NCI-H226 (cell line): ENCODE measurements at regions not wholly inside any gene's neighbourhood (a gene's known extent, or its start where the extent isn't known, plus 50 kb on each side); places are given as distances from the start of the nearest gene placed in this dataset.

Source experiments
- DNase-seq: peaks from one replicate; pipeline ENCODE4 v3.0.0-alpha.2; 2015

DNA sequence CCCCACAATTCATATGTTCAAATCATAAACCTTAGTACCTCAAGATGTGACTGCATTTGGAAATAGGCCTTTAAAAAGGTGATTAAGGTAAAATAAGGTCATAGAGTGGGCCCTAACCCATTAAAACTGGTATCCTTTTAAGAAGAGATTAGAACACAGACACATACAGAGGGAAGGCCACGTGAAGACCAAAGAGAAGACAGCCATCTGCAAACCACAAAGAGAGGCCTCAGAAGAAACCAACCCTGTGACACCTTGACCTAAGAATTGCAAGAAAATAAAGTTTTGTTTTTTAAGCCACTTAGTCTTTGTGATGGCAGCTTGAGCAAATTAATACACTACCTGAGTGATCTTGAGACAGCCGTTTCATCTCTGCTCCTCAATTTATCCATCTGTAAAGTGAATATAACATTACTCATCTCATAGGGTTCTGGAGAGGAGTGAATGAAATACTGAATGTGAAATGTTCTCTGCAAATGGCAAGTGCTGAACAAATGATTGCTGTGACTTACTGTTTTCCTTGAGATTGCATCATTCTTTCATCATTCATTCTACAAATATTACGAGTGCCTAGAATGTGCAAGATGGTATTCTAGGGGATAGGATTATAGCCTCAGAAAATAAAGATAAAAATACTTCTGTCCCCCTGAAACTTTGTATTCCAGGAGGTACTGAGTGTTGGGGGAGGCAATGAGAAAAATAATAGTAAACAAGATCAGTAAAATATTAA is 222.0 kb upstream of the CDH13 start:
- DNase-seq = no peak

DNA sequence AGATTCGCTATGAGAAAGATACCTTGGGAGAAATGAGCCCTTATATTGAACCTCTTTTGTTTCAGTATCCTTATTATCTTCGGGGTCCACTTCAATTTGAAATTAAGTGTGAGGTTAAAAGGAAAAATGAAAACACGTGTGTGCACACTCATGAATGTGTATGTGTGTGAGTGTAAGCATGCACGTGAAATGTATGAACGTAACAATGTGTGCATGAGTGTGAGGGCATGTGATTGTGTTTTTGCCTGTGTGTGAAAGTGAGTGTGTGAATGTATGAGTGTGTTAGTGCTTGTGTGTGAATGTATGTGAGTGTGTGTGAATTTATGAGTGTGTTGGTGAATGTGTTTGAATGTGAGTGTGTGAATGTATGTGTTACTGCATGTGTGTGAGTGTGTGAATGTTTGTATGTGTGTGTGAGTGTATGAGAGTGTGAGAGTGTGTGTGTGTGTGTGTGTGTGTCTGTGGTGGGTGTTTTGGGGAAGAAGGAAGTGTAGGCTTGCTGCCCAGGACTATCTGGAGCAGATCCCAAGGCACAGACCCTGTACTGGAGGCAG is 224.0 kb upstream of the CDH13 start:
- no peak for DNase-seq

DNA sequence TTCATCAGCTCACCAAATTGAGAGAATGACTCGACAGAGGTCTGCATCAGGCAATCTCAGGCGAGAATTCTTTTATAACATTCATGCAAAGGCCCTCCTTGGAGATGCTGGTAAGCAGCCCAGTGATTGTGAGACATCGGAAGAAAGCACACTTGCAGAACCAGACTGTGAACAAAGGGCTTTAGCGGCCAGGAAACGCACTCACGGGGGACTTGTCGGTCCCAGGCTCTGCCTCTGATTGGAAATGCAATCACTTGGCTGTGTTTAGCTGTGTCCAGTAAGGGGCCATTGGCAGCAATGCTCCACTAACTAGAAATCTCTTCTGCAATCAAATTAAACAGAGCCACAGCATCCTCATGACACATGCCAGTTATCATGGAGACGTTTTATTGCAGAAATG is 226.7 kb upstream of the CDH13 start:
- no peak for DNase-seq

DNA sequence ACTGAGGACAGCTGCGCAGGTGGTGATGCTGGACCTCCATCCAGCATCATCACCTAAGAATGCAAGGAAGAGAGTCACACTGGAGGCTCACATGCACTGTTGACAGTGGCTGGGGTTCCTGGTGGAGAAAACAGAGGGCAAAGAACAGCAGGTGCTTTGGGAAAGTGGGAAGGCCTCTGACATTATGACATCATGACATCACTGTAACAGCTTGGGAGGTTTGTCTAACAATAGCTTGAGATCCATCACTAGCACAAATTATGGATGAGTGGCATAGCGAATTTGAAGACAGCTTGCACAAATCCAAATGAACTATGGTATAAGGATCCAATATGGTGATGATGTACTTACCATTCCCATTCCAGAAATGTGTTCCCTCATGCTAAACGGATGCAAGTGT is 226.5 kb upstream of the MPHOSPH6 start:
- DNase-seq = no peak

DNA sequence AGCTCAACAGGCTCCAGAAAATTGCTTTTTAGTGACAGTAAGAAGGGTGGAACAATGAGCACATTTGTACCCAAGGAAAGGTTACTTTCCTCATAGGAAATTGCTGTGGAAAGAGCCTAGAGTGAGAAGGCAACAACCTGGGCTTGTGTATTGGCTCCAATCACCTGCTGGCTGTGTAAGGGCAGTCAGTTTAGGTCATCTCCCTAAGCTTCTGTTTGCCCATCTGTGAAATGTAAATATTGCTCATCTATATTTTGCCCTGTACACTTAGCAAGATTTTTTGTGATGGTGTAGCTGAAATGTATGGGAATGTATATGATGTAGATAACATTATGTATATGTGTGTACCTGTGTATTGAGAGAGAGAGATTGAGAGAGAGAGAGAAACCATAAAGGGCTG is 225.2 kb upstream of the MPHOSPH6 start:
- DNase-seq = no peak

DNA sequence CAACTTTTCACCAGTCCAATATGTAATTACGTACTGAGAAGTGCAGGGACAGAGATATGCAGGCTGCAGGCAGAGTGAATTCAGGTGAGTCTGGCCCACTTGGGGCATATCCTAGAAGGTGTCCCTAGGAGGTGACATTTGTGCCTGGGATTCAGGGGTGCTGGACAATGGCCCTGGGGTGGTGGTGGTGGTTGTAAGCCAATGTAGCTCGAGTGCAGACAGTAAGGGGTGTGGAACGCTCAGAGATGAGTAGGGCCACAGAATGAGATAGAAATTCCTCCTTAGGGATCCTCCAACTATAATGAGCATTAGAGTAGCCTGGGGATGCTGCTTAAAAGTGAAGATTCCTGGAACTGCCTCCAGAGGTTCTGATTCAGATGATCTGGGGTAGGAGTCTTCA is 221.7 kb upstream of the MPHOSPH6 start:
- DNase-seq = no peak

DNA sequence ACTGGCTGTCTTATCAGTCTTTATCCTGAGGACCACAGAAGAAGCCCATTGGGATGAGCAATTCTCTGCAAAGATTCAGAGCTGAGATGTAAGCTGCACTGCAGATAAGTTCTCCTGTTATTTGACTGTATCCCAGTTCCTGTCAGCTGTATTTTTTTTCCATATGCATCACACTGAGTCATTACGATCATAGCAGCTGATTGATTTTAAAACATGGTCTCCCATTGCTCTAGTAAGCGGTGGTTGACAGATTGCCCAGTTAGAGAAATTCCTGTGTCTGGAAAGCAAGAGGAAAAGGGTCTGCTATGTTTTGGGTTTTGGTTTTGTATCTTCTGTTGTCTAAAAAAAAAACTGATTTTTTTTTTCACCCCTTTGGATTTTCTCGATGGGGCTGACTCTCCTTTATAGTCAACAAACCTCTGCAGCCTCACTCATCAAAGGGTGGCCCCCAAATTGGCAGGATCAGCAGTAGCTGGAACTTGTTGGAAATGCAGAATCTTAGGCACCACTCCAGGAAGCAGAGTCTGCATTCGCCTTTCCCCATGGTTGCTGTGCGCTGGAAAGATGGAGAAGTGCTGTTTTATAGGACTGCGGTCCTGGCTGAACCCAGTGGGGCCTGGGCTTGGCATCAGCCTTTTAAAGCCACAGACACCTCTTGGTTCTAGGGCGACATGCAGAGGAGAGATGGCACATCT is 220.1 kb upstream of the MPHOSPH6 start:
- no peak for DNase-seq

DNA sequence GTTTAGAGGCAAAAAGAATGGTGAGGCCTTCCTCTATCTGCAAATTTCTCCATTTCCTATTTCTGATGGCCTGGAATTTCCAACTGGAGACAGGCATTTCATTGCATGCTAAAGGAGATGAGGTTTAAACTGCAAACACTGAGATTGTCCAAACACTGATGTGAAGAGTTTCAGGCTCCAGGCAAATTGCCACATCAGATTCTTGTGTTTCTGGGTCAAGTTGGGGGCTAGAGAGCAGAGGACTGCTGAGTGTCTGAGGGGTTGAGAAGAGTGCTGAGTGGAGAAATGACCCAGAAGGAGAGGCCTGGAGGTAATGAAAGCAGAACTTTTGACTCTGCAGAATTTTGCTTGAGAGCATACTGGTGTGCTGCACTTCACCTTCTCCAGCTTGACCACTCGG is 216.7 kb upstream of the MPHOSPH6 start:
- DNase-seq = no peak

DNA sequence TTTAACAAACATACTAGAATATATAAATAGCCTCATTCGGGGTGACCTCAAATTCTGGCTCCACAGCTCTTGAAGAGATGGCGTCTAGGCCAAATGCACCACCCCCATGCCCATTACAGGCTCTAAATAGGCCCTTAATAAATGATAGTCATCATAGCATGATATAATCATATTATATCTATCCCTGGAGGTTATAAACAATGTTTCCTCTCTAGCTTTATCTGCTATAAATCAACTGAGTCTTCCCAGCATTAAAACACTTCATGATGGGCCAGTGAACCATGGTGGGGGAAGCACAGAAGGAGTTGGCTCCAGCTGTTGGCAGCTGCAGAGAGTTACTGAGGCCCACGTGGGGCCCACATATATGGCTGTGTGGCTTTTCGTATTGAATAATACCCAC is 214.9 kb upstream of the MPHOSPH6 start:
- DNase-seq = no peak

DNA sequence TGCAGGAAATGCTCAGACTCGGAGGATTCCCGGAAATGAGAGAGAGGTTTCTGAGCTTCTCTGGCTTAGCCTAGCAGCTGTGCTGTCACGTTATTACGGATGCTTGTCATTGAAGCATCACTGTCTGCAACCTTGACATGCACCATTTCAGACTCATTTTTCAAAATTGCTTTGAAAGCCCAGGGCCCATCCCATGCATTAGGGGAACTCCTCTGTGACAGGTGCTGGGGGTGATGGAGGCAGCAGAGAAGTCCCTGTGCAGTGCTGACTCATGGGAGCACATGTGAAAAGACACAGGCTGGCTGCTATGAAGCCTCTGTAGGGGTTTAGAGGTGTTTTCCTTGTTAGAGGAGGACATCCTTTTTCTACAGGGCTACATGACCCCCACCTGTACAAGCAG is 214.0 kb upstream of the MPHOSPH6 start:
- DNase-seq = no peak

DNA sequence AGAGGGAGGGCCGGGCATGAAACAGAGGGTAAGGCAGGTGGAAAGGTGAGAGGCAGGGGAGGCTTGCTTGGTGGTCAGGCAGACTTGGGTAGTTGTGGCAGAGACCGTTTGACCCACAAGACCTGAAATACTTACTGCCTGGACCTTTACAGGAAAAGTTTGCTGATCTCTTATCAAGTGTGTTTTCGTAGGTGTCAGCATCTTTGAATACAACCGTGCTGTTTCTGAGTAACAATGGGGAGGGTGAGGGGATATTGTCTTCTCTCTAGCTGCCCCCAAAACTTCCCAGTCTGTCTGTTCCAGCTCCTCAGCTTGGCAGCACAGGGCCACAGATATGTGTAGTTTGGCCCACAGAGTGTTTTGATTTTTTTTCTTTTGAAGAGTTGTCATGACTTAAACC is 212.5 kb upstream of the MPHOSPH6 start:
- DNase-seq = no peak

DNA sequence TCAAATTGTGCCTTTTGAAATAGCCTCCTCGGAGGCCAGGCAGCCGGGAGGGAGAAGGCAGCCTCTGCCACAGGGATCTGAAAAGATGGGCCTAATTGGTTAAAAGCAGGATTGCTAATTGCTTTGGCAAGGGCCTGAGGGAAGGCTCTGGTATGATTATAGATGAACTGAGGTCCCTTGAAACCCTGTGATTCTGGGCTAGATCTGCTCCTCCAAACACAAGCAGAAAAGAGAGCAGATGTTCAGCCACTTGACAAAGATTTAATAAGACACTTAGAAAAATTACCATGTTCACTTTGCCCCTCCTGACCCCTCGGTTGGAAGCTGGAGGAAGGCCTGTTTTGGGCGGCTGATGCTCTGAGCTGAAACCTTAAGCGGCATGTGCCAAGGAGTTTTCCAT is 209.5 kb upstream of the MPHOSPH6 start:
- no peak for DNase-seq

DNA sequence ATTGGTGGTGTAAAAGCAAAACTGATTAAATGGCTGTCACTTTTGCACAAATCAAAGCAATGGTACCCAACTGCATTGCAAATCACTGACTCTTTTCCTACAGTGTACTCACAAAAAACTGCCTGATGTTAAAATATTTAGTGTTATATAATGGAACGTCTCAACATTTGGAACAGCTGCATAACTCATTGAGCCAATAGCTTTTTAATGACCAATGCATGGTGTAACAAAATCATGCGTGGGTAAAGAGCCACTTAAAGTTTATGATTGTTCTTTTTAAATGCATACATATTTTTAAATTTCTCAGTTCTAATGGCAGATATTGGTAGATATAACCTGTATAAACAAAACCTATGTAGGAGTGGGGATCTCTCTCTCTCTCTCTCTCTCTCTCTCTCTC is 204.0 kb upstream of the MPHOSPH6 start:
- DNase-seq = no peak

DNA sequence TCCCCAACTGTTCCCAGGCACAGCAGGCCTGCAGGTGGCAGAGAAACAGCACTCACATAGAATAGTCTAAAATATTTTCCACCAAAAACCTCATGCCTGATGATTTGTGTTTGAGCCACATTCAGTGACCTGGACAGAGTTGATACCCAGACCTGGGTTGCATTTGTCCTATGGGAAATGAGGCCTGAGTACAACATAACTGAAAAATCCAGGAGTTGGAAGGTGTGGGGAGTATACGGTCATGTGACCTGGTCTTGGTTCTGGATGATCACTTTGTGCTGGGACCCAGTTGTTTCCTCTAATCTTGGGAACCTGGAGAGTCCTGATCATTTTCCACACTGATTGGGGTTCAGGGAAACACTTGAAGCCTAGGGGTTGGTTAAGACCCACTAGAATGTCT is 200.3 kb upstream of the MPHOSPH6 start:
- no peak for DNase-seq

DNA sequence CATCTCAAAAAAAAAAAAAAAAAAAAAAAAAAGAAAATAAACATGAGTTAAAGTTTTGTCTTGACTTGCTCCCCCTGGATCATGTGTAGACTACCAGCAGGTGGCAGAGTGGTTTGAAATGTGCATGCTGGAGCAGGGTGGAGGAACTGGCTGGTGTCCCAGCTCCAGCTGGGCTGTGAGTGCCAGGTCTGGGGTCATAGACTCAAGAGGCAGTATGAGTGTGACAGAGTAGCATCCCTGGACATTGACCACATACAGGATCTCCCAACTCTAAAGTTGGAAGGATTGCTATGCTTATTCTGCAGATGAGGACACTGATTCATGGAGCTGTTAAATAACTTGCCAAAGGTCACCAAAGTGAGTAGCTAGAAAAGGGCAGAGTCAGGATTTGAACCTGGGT is 198.0 kb upstream of the MPHOSPH6 start:
- no peak for DNase-seq

DNA sequence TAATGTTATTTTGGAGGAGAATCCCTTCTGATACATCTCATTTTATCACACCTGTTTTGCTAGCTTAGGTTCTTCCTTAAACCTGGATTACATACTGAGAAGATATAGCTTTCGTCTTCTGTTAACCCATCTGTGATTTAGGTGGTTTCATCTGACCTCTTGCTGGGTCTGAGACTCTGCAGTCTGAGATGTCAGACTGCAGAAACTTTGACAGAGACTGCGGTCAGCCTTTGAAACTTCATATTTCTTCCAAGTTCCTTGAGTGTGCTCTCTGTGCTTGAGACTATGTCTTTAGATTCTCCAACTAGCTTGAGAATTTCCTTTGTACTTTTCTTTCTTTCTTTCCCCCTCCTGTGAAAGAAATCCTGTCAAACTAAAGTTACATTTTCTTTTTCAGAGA is 196.4 kb upstream of the MPHOSPH6 start:
- no peak for DNase-seq

DNA sequence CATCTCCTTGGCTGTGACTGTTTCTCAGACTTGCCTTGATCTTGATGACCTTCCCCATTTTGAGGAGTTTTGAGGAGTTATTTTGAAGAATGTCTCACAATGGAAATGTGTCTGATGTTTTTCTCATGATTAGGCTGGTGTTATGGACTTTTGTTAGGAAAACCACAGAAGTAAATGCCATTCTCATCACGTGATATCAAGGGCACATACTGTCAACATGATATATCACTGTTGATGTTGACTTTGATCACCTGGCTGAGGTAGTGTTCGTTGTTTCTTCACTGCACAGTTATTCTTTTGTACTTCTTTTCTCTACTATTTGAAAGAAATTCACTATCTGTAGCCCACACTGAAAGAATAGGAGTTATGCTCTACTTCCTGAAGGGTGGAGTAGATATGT is 194.7 kb upstream of the MPHOSPH6 start:
- no peak for DNase-seq

DNA sequence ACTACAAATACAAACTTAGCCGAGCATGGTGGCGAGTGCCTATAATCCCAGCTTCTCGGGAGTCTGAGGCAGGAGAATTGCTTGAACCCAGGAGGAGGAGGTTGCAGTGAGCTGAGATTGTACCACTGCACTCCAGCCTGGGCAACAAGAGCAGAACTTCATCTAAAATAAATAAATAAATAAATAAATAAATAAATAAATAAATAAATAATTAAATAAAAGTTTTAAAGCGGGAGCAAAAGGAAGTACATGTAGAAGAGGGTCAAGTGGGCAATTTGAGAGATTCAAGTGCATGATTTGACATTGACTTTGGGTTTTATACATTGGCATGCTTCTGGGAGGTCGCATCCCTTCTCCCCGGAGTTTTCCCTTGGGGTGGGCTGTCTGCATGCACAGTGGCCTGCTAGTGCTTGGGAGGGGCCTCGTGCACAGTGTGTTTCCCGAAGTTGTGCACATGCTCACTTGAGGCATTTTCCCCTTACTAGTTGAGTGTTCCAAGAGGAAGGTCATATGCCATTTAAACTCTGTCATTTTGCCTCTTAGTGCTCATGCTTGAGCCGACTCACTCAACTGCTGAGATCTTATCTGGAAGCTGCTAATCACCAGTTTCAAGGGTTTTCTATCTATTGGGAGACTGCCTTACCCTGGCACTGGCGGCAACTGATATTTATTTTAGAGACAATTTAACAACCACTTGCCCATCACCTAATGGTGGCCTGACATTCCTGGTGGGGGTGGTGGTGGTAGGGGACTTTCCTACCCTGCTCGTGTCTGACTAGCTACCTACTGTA is 193.2 kb upstream of the MPHOSPH6 start:
- DNase-seq = no peak

DNA sequence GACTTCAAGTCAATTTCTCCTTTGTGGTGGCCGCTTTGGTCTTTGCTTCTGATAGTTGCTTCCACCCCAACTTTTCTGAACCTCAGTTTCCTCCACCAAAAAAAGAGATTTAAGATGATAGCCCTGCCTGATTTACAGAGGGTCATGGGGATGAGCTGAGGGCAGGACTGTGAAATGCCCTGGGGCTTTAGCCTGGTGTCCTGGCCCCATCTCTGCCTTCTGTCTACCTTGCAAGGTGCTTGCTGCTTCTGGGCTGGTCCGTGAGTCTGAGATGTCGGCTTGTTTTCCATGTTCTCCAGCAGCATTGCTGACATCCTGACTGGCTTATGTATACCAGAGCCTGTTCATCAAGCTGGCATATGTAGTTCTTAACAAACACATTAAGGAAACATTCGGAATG is 191.9 kb upstream of the MPHOSPH6 start:
- no peak for DNase-seq

DNA sequence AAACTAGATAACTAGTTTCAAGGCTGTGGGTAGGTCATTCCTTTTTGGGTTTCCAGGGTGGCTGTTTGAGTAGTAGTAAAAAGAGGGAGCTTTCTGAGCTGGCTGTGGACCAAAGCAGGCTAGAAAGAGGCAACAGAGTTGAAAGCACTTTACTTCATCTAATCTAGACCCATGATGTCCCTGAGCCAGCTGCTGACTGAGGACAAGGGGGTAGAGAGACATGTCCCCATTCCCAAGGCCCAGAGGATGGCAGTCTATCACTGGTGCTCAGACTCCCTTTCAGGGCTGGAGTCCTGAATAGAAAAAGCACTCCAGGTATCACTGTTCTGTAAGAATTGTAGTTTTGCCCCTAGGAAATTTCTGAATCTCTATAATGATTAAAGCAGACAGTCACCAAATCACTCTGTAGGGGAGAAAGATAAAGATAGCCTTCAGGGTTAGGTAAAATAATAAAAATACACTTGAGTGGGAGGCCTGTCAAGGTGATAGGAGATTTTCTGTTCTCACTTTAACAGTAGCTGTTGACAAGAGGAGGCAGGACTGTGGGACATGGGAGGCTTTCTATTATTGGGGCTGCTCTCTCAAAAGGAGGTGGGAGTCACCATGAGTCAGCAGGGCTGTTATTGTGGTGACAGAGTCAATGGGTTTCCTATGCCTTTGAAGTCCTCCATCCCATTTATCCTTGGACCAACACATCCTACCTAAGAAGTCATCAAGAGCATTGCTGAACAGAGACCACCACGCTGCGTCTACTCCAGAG is 190.2 kb upstream of the MPHOSPH6 start:
- no peak for DNase-seq

DNA sequence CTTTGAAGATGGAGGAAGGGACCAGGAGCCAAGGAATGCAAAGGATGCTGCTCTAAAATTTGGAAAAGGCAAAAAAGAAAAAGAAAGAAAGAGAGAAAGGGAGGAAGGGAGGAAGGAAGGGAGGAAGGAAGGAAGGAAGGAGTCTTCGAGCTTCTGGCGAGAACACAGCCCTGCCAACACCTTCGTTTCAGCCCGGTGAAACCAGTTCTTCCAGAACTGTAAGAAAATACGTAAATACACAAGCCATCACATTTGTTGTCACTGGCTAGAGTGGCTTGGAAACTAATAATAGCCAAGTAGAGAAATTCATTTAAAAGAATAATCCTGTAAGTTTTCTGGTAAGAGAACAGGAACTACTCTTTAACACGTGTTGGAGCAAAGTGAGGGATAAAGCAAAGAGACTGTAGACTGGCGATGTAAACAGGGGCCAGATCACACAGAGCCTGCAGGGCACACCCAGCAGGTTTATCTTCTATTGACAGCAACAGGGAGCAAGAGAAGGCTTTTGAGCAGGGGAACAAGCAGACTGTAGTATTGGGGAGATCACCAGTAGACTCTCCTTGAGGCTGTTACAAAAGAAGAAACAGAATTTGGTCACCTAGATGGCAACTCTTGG is 188.7 kb upstream of the MPHOSPH6 start:
- no peak for DNase-seq

DNA sequence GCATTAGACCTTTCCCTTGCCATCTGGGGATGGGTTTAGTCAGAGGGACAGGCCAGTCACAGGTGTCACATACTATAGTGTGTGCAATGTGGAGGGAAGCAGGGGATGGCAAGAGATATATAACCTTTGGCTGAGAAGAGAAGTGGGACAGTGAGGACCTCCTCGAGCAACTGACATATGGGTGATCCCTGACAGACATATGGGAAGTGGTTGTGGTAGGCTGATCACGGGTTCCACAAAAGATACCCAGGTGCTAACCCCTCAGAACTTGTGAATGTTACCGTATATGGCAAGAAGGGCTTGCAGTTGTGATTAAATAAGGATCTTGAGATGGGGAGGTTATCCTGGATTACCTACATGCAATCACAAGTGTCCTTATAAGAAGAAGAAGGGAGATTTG is 188.1 kb upstream of the MPHOSPH6 start:
- no peak for DNase-seq

DNA sequence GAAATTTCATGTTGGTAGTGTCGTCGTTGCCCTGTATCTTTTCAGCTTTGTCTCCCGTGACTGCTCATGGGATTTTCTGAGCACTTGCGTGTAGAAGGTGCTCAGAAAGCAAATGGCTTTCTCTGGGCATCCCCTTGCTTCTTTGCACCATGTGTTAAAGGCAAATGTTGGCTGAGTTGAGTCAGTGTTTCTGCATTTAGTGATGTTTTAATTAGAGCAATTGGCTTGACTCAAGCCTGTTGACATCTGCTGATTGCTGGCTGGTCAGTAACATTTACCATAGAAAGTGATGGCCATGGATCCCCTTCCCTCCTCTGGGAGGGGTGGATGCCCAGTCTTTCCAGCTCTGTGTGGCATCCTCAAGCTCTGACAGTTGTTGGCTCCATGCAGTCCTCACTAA is 187.2 kb upstream of the MPHOSPH6 start:
- no peak for DNase-seq
